ENCODE measurements at regions not wholly inside any gene's neighbourhood (a gene's known extent, or its start where the extent isn't known, plus 50 kb on each side); places are given as distances from the start of the nearest gene placed in this dataset.
"Not testable (repeated sequence)": the region's sequence is repeated elsewhere in the genome, so short reads cannot be mapped to it uniquely, and the experiment has no call there.

- Mint-ChIP-seq H3K4me1 (ENCODE audit: low read depth) (peaks cover 2% of the 10 kb centered on the region), H3K36me3 (no peaks in the 10 kb centered on the region), H3K27ac (no peak overlapping the region), H3K27me3 (peaks cover 2% of the 10 kb centered on the region), H3K9me3 (no peaks in the 10 kb centered on the region), H3K4me3 (no peak overlapping the region)
- DNase-seq, result no peak
- POLR2A ChIA-PET, result no interaction called here
- intact Hi-C loops (cut with micrococcal nuclease), result loop anchor here (5.0 kb wide), 1 partner anchor 447 kb away; no protein-coding TSS in a partner anchor
- CTCF ChIA-PET, result no interaction called here
Measured at GRCh38 chr10:78210548-78210947, 176.9 kb downstream of the RPS24 start.

- no peak for DNase-seq
- ChIA-PET POLR2A (no interaction called here), CTCF (no interaction called here)
- Mint-ChIP-seq H3K4me1 (ENCODE audit: low read depth) (no peaks in the 10 kb centered on the region), H3K36me3 (no peaks in the 10 kb centered on the region), H3K4me3 (no peak overlapping the region), H3K27ac (no peak overlapping the region), H3K9me3 (no peaks in the 10 kb centered on the region), H3K27me3 (peaks cover 3% of the 10 kb centered on the region)
- intact Hi-C loops (cut with micrococcal nuclease), result loop anchor here (5.0 kb wide), 1 partner anchor 446 kb away; no protein-coding TSS in a partner anchor
Measured at GRCh38 chr10:78210976-78211375, 177.3 kb downstream of the RPS24 start.

- Mint-ChIP-seq H3K4me1 (ENCODE audit: low read depth) (no peaks in the 10 kb centered on the region), H3K27me3 (peaks cover 6% of the 10 kb centered on the region), H3K4me3 (no peak overlapping the region), H3K27ac (no peak overlapping the region), H3K9me3 (no peaks in the 10 kb centered on the region), H3K36me3 (no peaks in the 10 kb centered on the region)
- ChIA-PET CTCF (no interaction called here), POLR2A (no interaction called here)
- DNase-seq, result no peak
- intact Hi-C loops (cut with micrococcal nuclease), result loop anchor here (5.0 kb wide), 1 partner anchor 446 kb away; no protein-coding TSS in a partner anchor
Measured at GRCh38 chr10:78211561-78212051, 177.9 kb downstream of the RPS24 start.

- Mint-ChIP-seq H3K27ac (no peak overlapping the region), H3K27me3 (peaks cover 7% of the 10 kb centered on the region), H3K4me1 (ENCODE audit: low read depth) (no peaks in the 10 kb centered on the region), H3K36me3 (no peaks in the 10 kb centered on the region), H3K9me3 (no peaks in the 10 kb centered on the region), H3K4me3 (no peak overlapping the region)
- ChIA-PET CTCF (no interaction called here), POLR2A (no interaction called here)
- no peak for DNase-seq
- intact Hi-C loops (cut with micrococcal nuclease), result loop anchor here (5.0 kb wide), 1 partner anchor 445 kb away; no protein-coding TSS in a partner anchor
Measured at GRCh38 chr10:78212060-78212785, 178.6 kb downstream of the RPS24 start.

GRCh38 chr10:78212786-78213175 is 179.1 kb downstream of the RPS24 start:
- ChIA-PET POLR2A (no interaction called here), CTCF (no interaction called here)
- H3K27me3 Mint-ChIP-seq, result peaks cover 8% of the 10 kb centered on the region
- DNase-seq, result no peak
- intact Hi-C loops (cut with micrococcal nuclease), result loop anchor here (5.0 kb wide), 1 partner anchor 445 kb away; no protein-coding TSS in a partner anchor
- H3K36me3 Mint-ChIP-seq, result no peaks in the 10 kb centered on the region
- no peak overlapping the region for H3K27ac Mint-ChIP-seq
- H3K4me1 Mint-ChIP-seq (ENCODE audit: low read depth), result no peaks in the 10 kb centered on the region
- H3K4me3 Mint-ChIP-seq, result no peak overlapping the region
- H3K9me3 Mint-ChIP-seq, result no peaks in the 10 kb centered on the region

GRCh38 chr10:78214955-78215354 is 181.3 kb downstream of the RPS24 start:
- Mint-ChIP-seq H3K4me3 (no peak overlapping the region), H3K27ac (no peak overlapping the region), H3K36me3 (no peaks in the 10 kb centered on the region), H3K27me3 (peaks cover 18% of the 10 kb centered on the region), H3K9me3 (no peaks in the 10 kb centered on the region), H3K4me1 (ENCODE audit: low read depth) (no peaks in the 10 kb centered on the region)
- ChIA-PET POLR2A (no interaction called here), CTCF (no interaction called here)
- intact Hi-C loops (cut with micrococcal nuclease), result loop anchor here (5.0 kb wide), 1 partner anchor 442 kb away; no protein-coding TSS in a partner anchor
- no peak for DNase-seq

GRCh38 chr10:78215645-78216044 is 182.0 kb downstream of the RPS24 start:
- ChIA-PET CTCF (no interaction called here), POLR2A (no interaction called here)
- no peak overlapping the region for H3K27ac Mint-ChIP-seq
- intact Hi-C loops (cut with micrococcal nuclease), result no loop called here
- H3K36me3 Mint-ChIP-seq, result no peaks in the 10 kb centered on the region
- H3K9me3 Mint-ChIP-seq, result no peaks in the 10 kb centered on the region
- H3K4me3 Mint-ChIP-seq, result no peak overlapping the region
- H3K27me3 Mint-ChIP-seq, result peaks cover 18% of the 10 kb centered on the region
- no peaks in the 10 kb centered on the region for H3K4me1 Mint-ChIP-seq (ENCODE audit: low read depth)
- peak; percentile 11 for DNase-seq

GRCh38 chr10:78217336-78217735 is 183.7 kb downstream of the RPS24 start:
- Mint-ChIP-seq H3K27ac (no peak overlapping the region), H3K4me1 (ENCODE audit: low read depth) (no peaks in the 10 kb centered on the region), H3K36me3 (no peaks in the 10 kb centered on the region), H3K4me3 (no peak overlapping the region), H3K27me3 (peaks cover 22% of the 10 kb centered on the region), H3K9me3 (no peaks in the 10 kb centered on the region)
- DNase-seq, result no peak
- POLR2A ChIA-PET, result no interaction called here
- intact Hi-C loops (cut with micrococcal nuclease), result no loop called here
- CTCF ChIA-PET, result no interaction called here

- H3K36me3 Mint-ChIP-seq, result no peaks in the 10 kb centered on the region
- intact Hi-C loops (cut with micrococcal nuclease), result no loop called here
- H3K27me3 Mint-ChIP-seq, result peaks cover 24% of the 10 kb centered on the region
- no peak for DNase-seq
- ChIA-PET POLR2A (no interaction called here), CTCF (interaction anchor here (0.9 kb wide), 1 partner anchor 439 kb away, joined by 3 read pairs; no protein-coding TSS in a partner anchor)
- H3K4me3 Mint-ChIP-seq, result no peak overlapping the region
- no peak overlapping the region for H3K27ac Mint-ChIP-seq
- no peaks in the 10 kb centered on the region for H3K9me3 Mint-ChIP-seq
- no peaks in the 10 kb centered on the region for H3K4me1 Mint-ChIP-seq (ENCODE audit: low read depth)
Measured at GRCh38 chr10:78218798-78219490, 185.3 kb downstream of the RPS24 start.

GRCh38 chr10:78219568-78219967 is 185.9 kb downstream of the RPS24 start:
- H3K36me3 Mint-ChIP-seq; H3K4me1 Mint-ChIP-seq (ENCODE audit: low read depth); H3K4me3 Mint-ChIP-seq; H3K9me3 Mint-ChIP-seq; DNase-seq; H3K27ac Mint-ChIP-seq; POLR2A ChIA-PET; intact Hi-C loops (cut with micrococcal nuclease); CTCF ChIA-PET: not testable (repeated sequence)
- H3K27me3 Mint-ChIP-seq, result peaks cover 24% of the 10 kb centered on the region

- DNase-seq, result no peak
- Mint-ChIP-seq H3K36me3 (no peaks in the 10 kb centered on the region), H3K4me1 (ENCODE audit: low read depth) (no peaks in the 10 kb centered on the region), H3K27ac (no peak overlapping the region), H3K4me3 (no peak overlapping the region), H3K27me3 (peaks cover 22% of the 10 kb centered on the region), H3K9me3 (no peaks in the 10 kb centered on the region)
- intact Hi-C loops (cut with micrococcal nuclease), result no loop called here
- ChIA-PET CTCF (no interaction called here), POLR2A (no interaction called here)
Measured at GRCh38 chr10:78220781-78221180, 187.1 kb downstream of the RPS24 start.

- H3K27me3 Mint-ChIP-seq, result peaks cover 21% of the 10 kb centered on the region
Measured at GRCh38 chr10:78222096-78222790, 188.6 kb downstream of the RPS24 start.

More at GRCh38 chr10:78222096-78222790, 188.6 kb downstream of the RPS24 start:
- H3K4me1 Mint-ChIP-seq (ENCODE audit: low read depth), result no peaks in the 10 kb centered on the region
- intact Hi-C loops (cut with micrococcal nuclease), result no loop called here
- ChIA-PET POLR2A (no interaction called here), CTCF (interaction anchor here (1.0 kb wide), 1 partner anchor 11 kb away, joined by 3 read pairs; no protein-coding TSS in a partner anchor)
- DNase-seq, result no peak
- no peak overlapping the region for H3K27ac Mint-ChIP-seq
- no peak overlapping the region for H3K4me3 Mint-ChIP-seq
- H3K36me3 Mint-ChIP-seq, result no peaks in the 10 kb centered on the region
- no peaks in the 10 kb centered on the region for H3K9me3 Mint-ChIP-seq
